ENCODE measurements at regions not wholly inside any gene's neighbourhood (a gene's known extent, or its start where the extent isn't known, plus 50 kb on each side); places are given as distances from the start of the nearest gene placed in this dataset.
"Not testable (repeated sequence)": the region's sequence is repeated elsewhere in the genome, so short reads cannot be mapped to it uniquely, and the experiment has no call there.

DNA sequence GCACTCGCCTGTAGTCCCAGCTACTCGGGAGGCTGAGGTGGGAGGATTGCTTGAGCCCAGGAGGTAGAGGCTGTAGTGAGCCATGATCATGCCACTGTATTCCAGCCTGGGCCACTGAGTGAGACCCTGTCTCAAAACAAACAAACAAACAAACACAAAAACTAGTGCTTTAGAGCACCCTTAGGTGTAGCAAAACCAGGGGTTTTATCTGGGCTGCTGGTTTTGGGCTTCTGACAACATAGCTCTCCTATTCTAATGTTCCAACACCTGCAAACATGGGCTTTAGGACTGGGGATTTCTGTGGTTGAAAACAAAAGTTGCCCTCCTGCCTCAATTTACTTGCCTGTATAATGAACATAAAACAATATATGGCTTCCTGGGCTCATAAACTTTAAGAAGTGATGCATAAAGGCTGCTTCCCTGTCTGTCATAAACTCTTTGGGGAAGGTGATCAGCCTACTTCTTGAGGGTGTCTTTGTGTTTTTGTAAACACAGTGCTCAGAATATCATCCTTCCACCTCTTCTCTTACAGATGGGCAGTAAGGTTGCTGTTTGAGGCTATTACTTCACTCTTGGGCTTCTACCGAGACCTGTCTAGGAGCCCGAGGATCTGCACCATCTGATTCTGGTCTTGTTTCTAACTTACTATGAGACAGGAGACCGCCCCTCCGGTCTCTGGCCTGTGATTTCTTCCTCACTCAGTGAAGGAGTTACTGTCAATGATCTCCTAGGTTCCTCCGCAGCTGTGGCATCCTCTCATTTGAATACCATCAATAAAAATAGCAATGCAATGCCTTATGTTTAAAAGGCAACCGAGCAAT lies 246.5 kb downstream of the MYCN start:
- DNase-seq (ENCODE audit: low spot score) = no peak

DNA sequence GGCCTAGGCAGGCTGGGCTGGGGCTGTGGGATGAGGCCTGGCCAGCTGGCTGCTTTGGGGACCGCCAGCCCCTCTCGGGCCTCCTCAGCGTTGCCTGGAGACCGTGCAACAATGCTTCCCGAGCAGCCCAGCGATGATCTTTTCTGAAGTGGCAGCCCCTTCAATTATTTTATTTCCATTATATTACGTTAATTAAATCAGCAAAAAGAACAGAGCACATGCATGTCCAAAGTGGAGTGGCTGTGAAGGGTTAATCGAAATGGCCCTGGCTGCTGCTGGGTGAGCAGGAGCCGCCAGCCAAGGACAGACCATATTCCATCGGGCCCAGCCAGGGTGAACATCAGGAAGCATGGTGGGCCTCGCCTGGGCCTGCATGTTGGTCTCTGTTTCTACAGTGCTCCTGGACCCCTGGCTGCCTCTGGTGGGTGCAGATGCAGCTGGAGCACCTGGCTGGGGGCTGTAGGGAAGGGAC lies 245.5 kb downstream of the MYCN start:
- no peak for DNase-seq (ENCODE audit: low spot score)

DNA sequence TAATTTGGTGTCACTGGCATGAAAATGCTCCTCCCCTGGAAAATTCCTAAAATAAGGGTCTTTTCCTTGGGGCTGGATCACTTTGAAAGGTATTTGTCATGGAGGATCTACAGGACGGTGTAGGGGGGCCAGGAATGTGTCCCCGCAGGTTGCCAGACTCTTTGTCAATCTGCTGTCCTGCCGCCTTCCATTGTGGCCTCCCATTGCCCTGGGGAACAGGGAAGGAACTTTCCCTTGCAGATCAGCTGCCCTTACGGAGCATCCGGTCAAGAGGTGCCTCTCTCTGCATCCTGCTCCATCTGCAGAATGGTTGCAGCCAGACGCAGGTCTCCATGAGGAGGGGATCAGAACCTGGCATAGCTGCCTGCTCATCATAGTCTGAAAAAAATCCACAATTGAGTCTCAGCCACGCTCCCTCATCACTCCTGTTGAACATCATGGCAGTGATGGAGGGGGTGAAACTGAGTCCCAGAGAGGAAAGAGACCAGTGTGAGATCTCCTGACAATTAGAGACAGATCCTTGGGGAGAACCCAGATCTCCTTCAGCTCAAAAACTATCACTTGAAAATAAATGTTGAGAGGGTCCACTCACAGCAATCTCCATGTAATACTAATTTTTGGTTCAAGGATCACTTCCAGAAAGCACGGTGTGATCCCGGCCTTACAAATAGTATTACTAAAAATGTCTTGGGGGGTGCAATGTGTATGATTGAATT lies 244.8 kb downstream of the MYCN start:
- no peak for DNase-seq (ENCODE audit: low spot score)

DNA sequence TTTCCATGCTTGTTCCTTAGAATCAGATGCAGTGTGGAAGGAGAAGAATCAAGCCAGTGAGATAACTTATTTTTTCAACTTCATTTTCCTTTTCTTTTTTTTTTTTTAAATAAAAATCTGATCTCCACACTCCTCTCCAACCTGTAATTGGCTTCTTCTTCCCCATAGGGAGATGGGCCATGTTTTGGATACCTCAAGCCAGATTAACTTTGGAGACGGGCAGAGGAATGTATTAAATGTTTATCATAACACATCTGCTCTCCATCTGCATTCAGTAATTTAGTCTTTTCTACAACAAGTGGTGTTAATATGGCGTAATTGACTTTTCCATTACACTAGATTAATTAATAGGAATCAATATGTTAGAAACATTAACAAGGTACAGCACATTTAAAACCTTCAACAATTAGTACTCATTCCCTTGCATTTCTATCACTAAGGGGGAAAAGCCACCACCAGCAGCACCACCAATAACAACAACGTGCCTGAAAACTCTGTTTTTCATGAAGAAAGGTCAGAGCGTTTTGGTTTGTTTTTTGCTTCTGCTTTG lies 244.1 kb downstream of the MYCN start:
- DNase-seq (ENCODE audit: low spot score) = no peak

DNA sequence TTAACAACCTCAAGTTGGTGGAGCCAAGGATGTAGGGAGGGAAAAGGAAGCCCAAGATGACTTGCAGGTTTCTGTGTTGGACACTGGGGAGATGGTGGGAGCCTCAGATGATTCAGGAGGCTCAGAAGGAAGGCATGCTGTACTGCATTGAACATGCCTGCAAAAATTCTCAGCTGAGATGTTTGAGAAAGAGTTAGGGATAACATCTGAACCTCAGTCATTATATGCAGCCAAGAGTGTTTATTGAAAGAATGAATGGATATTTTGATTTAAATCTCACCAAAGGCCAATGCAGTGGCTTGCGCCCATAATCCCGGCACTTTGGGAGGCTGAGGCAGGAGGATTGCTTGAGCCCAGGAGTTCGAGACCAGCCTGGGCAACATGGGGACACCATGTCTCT lies 243.0 kb downstream of the MYCN start:
- no peak for DNase-seq (ENCODE audit: low spot score)

DNA sequence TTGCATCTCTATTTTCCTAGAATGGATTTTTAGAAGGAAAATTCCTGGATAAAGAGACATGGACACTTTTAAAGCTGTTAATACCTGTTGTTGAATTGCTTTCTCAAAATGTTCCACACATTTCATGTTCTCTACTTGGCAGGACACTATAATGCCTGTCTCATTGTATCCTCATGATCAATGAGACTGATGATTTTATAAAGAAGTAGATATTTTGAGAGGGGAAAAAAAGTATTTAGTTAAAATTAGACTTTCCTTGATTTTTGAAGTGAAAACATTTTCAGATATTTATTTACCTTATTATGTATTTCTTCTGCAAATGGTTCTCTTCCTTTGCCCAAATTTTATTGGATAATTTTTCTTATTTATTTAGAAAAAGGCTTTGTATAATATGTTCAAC lies 242.5 kb downstream of the MYCN start:
- no peak for DNase-seq (ENCODE audit: low spot score)

DNA sequence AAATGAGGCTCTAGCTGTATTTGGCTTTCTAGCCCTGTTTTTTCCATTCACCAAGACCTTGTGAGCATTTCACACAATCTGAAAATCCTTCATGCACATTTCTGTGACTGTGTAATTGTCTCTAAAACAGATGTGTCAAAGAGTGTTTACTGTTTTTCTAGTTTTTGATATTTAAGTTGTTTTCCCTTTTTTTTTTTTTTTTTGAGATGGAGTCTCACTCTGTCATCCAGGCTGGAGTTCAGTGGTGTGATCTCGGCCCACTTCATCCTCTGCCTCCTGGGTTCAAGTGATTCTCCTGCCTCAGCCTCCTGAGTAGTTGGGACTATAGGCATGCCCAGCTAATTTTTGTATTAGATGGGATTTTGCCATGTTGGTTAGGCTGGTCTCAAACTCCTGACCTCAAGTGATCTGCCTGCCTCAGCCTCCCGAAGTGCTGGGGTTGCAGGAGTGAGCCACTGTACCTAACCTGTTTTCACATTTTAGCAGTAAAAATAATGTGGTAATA lies 242.0 kb downstream of the MYCN start:
- DNase-seq (ENCODE audit: low spot score) = not testable (repeated sequence)

DNA sequence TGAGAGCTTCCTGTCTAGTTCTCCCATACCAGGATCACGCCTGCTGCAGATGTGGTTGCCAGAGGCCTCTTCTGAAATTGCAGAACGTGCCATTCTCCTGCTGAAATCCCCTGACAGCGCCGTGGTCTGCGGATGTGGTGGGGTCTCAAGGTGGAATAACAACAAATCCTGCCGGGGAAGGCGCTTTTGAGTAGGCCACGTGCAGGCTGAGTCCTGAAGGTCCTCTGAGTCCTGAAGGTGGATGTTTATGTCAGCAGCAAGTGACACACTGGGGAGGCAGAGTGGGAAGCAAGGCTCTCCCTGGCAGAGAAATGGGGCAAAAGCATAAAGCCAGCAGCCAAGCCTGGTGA lies 241.4 kb downstream of the MYCN start:
- DNase-seq (ENCODE audit: low spot score) = no peak

DNA sequence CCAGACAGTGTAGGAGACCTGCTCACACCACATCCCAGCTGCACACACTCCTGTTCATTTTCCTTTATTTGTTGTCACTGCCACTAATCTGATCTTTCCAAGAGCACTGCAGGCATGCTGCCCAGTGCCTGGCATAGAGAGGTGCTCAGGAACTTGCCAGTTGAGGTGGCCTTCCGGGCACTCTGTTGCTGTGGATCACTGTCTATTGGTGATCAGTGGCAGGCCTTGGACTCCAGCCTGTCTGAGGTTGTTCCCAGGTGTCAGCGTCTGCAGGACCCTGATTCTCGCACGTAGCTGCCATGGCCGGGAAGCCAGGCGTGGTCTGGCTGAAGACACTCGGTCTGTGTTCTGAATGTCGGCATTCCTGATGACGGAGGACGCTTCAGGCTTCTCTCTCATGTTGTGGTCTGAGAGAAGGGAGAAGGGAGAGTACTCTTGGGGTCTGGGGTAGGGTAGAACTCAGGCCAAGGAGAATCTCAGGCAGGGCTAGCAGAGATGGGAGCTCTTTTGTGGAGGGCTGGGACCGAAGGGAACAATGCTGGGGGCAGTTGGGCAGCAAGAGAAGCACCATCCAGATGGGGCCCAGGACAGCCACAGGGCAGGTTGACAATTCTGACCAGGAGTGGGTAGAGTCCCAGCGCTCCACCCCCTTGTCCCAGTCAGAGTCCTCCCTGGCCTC lies 240.9 kb downstream of the MYCN start:
- no peak for DNase-seq (ENCODE audit: low spot score)

DNA sequence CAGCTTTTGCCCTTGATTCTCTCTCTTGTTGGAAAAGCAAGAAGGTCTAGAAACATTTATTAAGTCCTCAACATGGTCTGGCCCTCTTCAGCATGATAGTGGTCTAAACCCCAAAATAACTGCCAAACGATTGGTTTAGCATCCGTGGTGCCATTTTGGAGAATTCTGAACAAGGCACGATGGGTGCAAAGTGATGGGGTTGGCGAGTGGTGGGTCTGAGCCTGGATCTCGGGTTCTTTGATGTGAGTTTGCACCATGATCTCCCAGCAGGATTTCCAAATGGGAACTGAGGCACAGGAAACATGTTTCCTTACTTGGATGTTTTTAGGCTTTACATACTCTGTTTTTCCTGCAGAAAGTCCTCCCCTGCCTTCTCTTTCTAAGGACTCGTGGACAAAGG lies 240.3 kb downstream of the MYCN start:
- DNase-seq (ENCODE audit: low spot score) = no peak

DNA sequence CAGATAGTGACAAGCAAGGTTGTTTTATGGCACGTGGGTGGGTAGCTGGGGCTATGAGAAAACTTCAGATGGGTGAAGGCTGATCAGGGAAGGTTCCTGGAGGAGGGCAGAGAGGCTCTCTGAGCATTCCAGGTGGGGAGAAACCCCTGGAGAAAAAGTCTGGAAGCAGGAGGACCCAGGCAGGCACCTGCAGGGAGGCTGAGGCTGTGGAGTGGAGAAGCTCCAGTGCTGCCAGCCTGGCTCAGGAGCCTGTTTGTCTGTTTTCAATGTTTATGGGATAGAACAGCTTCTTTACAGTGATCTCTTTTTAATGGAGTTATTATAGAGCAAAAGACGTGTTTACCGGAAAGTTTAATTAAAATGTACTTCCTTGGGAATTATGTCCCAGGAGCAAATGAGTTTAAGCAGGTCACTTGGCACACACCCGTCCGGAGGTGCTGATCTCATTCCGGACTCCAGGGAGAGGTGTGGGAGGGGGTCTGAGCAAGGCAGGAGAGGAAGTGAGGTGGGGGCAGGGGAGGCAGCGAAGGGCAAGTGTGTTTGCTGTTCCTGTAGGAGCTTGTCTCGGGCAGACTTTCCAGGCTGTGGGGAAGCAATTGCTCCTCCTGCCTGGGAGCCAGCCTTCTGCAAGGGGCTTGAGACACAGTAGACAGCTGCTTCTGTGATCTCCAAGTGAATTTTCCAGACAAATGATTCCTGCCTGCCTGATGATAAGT lies 239.5 kb downstream of the MYCN start:
- DNase-seq (ENCODE audit: low spot score) = no peak

DNA sequence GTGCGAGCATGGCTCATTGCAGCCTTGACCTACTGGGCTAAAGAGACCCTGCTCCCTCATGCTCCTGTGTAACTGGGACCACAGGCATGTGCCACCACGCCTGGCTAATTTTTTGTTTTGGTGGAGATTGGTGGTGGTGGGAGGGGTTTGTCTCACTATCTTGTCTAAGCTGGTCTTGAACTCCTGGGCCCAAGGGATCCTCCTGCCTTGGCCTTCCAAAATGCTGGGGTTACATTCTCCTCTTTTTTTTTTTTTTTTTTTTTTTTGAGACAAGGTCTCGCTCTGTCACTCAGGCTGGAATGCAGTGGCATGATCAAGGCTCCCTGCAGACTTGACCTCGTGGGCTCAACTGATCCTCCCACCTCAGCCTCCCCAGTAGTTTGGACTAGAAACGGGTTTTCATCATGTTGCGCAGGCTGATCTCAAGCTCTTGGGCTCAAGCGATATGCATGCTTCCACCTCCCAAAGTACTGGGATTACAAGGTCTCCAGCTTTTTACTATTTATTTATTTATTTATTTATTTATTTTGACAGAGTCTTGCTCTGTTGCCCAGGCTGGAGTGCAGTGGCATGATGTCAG lies 238.3 kb downstream of the MYCN start:
- DNase-seq (ENCODE audit: low spot score) = no peak

DNA sequence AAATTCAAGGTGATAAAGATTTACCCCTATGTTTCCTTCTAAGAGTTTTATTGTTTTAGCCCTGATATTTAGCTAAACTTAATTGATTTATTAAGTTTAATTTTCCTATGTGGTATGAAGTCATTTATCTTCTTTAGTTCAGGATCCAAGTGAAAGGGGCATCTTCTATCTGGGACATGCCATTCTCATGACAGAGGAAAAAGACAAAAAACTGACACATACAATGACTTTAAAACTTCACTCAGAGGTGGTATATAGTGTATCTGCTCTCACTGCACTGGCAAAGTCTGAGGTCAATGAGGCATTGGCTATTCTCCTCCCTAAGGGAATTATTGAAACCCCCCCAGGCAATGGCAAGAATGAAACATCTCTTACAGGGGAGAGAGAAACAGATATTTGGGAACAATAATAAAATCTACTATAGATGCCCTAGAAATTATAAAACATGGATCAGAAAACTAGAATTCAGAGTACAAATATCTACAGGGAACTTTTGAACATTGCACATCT lies 237.4 kb downstream of the MYCN start:
- no peak for DNase-seq (ENCODE audit: low spot score)

DNA sequence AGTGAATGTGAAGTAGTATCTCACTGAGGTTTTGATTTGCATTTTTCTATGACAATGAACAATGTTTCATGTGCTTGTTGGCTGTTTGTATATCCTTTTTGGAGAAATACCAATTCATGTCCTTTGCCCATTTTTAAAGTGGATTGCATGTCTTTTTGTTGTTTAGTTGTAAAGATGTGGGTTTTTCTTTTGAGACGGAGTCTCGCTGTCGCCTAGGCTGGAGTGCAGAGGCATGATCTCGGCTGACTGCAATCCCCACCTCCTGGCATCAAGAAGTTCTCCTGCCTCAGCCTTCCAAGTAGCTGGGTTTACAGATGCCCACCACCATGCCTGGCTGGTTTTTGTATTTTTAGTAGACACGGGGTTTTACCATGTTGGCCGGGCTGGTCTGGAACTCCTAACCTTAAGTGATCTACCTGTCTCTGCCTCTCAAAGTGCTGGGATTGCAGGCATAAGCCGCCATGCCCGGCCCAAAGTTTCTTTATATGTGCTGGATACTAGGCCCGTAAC lies 236.7 kb downstream of the MYCN start:
- no peak for DNase-seq (ENCODE audit: low spot score)

DNA sequence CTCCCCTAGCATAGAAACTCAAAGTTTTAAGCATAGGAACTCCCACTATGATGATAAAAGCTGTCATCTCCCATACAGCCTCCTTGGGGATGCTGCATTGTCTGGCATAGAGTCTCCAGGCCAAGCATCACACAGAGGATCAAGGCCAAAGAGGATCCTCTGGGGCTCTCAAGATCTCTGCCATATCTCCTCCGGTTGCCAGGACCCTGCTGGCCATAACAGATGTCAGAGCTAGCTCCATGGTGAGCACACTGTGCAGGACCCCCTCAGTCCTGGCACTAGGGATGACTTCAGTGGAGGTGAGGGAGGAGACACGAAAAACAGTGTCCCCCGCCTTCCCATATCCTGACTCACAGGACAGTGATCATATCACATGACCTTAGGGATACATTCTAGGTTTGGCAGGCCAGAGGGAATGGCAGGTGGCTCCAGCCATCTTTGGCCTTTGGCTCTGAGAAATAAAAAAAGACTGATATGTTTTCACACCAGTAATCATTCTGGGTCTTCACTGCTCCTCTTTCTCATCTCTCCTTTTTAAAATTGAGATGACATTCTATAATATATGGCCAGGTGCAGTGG lies 235.0 kb downstream of the MYCN start:
- DNase-seq (ENCODE audit: low spot score) = no peak

DNA sequence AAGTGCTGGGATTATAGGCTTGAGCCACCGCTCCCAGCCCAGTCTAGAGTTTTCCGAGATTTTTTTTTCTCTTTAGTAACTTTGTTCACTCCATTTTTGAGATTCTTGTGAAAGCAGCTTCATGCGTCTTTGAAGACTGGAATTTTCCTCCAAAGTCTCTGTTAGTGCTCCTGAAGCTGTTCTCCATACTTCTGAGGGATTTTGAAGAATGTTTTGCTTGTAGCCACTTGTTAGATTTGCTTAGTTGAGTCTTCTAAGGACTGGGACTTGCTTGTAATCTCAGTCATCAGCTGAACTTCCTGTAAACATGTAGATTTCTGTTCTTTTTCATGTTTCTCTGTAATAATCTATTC lies 234.3 kb downstream of the MYCN start:
- DNase-seq (ENCODE audit: low spot score) = no peak

DNA sequence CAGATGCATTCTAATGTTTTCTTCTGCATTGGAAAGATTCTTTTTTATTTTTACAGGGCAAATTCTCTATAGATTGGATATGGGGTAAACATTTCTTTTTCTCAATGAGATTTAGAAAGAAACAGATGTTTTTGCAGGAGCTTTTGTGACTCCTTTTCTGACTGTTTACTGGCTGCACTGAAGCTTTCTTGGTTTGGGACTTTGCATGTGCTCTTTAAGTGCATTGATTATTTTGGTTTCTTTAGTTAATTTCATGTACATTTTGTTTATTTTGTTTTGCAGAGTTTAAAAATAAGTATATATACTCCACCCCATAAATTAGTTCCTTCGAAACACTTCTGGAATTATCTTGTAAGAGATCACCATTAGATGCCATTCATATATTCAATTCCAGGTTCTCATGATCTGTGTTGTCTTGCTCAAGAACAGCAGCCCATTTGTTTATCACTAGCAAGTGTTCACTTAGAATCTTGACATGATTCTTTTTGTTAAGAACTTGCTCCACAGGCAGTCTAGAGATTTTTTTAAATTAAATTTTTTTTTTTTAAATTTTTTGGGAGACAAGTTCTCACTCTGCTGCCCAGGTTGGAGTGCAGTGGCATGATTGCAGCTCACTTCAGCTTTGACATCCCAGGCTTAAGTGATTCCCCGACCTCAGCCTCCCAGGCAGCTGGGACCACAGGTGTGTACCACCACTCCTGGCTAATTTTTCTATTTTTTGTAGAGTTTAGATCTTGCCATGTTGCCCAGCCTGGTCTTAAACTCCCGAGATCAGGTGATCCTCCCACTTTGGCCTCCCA lies 233.7 kb downstream of the MYCN start:
- DNase-seq (ENCODE audit: low spot score) = no peak

DNA sequence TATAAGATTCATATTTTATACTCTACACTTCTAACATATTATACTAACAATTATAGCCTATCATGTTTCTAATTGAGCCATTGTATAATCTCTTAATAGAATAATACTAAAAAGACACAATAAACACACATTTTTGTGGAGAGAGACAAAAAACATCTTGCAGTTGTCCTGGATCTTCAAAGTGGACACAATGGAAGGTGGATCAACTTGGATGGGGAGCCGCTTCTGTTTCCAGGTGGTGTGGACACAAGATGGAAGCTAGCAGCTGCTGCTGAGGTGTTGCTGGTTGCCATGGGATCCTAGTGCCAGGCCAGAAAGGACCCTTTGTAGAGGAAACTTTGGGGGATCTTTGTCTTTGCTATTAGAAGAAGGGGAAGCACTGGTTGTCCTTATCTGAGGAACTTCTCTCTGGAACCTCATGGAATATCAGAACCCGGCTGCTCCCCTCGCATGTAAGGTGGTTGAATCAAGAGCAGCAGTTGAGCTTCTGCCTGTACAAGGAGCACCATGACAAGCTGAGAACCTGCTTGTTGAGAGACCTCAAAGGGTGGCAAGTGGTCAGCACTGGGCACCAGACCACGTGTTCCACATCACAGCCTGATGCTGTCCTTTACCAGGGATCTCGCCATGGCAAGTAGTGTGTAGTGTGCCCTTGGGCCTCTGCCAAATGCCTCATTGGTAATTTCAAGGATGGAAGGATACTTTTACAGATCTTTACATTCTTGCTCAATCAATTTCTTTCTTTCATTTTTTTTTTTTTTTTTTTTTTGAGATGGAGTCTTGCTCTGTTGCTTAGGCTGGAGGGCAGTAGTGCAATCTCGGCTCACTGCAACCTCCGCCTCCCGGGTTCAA lies 232.2 kb downstream of the MYCN start:
- DNase-seq (ENCODE audit: low spot score) = no peak

DNA sequence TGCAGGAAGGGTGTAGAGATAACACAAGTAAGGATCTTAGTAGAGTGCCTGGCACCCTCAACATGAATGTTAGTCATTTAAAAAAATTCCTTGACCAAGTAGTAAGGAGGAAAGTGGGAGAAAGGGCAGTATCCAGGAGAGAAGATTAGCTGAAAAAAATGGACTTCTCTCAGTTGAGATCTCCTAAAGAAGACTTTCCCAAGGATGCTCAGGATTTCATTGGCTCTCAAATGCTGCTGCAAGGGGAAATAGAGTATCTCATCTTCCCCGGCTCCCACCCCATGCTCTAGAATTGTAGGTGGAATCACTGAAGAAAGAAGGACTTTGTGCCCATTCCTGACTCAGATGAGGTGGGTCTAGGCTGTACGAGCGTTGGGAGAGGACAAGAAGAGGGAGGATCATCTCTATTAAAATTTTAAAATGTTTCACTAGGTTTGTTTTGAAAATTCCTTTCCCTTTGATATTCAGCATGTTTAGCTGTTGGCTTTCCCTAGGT lies 231.1 kb downstream of the MYCN start:
- DNase-seq (ENCODE audit: low spot score) = no peak
